H1 (cell line): ENCODE measurements at regions not wholly inside any gene's neighbourhood (a gene's known extent, or its start where the extent isn't known, plus 50 kb on each side); places are given as distances from the start of the nearest gene placed in this dataset.

ENCODE experiments used
- CTCF ChIA-PET: fragments of 300-600 bp; sonication (Branson Sonifier 250); formaldehyde crosslinking; loops from one replicate; lab custom pipeline; 2021; ENCODE audit not compliant: partially characterized antibody; lab: Charles Lee
- POLR2A ChIA-PET: fragments of 300-600 bp; sonication (Branson Sonifier 250); formaldehyde crosslinking; loops from one replicate; lab custom pipeline; 2021; ENCODE audit warnings: inconsistent platforms; ENCODE audit not compliant: partially characterized antibody; lab: Charles Lee
- DNase-seq, 2 experiments: peaks; one replicate each; pipeline versions ENCODE4 v3.0.0 to v3.0.0-alpha.2; 2010 to 2022; ENCODE audit warnings: low spot score in 2 of 2, low read depth in 1 of 2, mixed read lengths in 1 of 2
- FAIRE-seq: peaks from 2 replicates; lab custom pipeline; 2011; peaks lifted over from hg19 to GRCh38; lab: Jason Lieb, UNC
- H2AFZ ChIP-seq: 2 replicates; pipeline ENCODE4 v1.8.1; 2012; ENCODE audit warnings: low read length, inconsistent platforms
- H2AK5ac ChIP-seq: 2 replicates; pipeline ENCODE4 v1.6.1; 2013; ENCODE audit warnings: low read depth, low read length
- H2BK120ac ChIP-seq: replicated peaks from 2 replicates; pipeline ENCODE3; 2013; ENCODE audit warnings: low read depth, low read length, inconsistent platforms
- H2BK12ac ChIP-seq: 2 replicates; pipeline ENCODE4 v1.6.1; 2013; ENCODE audit warnings: low read depth, low read length
- H2BK15ac ChIP-seq: 2 replicates; pipeline ENCODE4 v1.6.1; 2013; ENCODE audit warnings: low read length
- H2BK20ac ChIP-seq: 2 replicates; pipeline ENCODE4 v1.6.1; 2013; ENCODE audit warnings: low read length
- H2BK5ac ChIP-seq: 2 replicates; pipeline ENCODE4 v1.6.1; 2013; ENCODE audit warnings: low read depth, low read length
- H3K14ac ChIP-seq: 2 replicates; pipeline ENCODE4 v1.6.1; 2013; ENCODE audit warnings: inconsistent platforms; ENCODE audit not compliant: insufficient read length
- H3K18ac ChIP-seq: 2 replicates; pipeline ENCODE4 v1.6.1; 2013; ENCODE audit warnings: low read length; ENCODE audit errors: extremely low read depth
- H3K23ac ChIP-seq: 2 replicates; pipeline ENCODE4 v1.6.1; 2013; ENCODE audit warnings: inconsistent platforms; ENCODE audit not compliant: insufficient read length
- H3K23me2 ChIP-seq: 2 replicates; pipeline ENCODE4 v1.6.1; 2013; ENCODE audit warnings: low read depth, low read length
- H3K27ac ChIP-seq: 2 replicates; pipeline ENCODE4 v1.6.1; 2011; ENCODE audit warnings: low read depth, low read length, inconsistent platforms
- H3K27me3 ChIP-seq, 4 experiments: replicated peaks in 1 of 4; 1 replicate in 1 of 4; 2 replicates in 3 of 4; pipeline versions ENCODE4 v1.6.1 to v1.8.1; 2011 to 2013; ENCODE audit warnings: low read length in 3 of 4, mild to moderate bottlenecking in 3 of 4, inconsistent platforms in 2 of 4, mixed read lengths in 2 of 4, moderate library complexity in 1 of 4; ENCODE audit not compliant: control insufficient read depth in 3 of 4, insufficient read depth in 3 of 4; ENCODE audit errors: extremely low read depth in 1 of 4
- H3K36me3 ChIP-seq, 4 experiments: 2 replicates each; pipeline versions ENCODE4 v1.6.1 to v1.8.1; 2011 to 2013; ENCODE audit warnings: mild to moderate bottlenecking in 4 of 4, low read length in 3 of 4, moderate library complexity in 2 of 4, control low read depth in 1 of 4, inconsistent platforms in 1 of 4; ENCODE audit not compliant: insufficient read depth in 4 of 4, control insufficient read depth in 2 of 4
- H3K4ac ChIP-seq: replicated peaks from 2 replicates; pipeline ENCODE3; 2013; ENCODE audit warnings: low read length, low read depth, mixed read lengths, inconsistent platforms; ENCODE audit not compliant: insufficient read length
- H3K4me1 ChIP-seq, 4 experiments: replicated peaks in 1 of 4; 1 replicate in 1 of 4; 2 replicates in 3 of 4; pipeline versions ENCODE4 v1.6.1 to v1.8.1; 2011 to 2013; ENCODE audit warnings: low read length in 3 of 4, inconsistent platforms in 2 of 4, mixed read lengths in 1 of 4; ENCODE audit not compliant: insufficient read depth in 4 of 4, control insufficient read depth in 3 of 4
- H3K4me2 ChIP-seq, 2 experiments: 2 replicates each; pipeline versions ENCODE4 v1.6.1 to v1.8.1; 2011 to 2013; ENCODE audit warnings: low read depth in 2 of 2, low read length in 2 of 2, control low read depth in 1 of 2, inconsistent platforms in 1 of 2, mild to moderate bottlenecking in 1 of 2; ENCODE audit not compliant: insufficient read depth in 1 of 2
- H3K4me3 ChIP-seq, 4 experiments: fragments of 200-600, 300-600 bp in 1 of 4; sonication (generic), shearing (Covaris generic), sonication (Bioruptor Twin) in 1 of 4; 2 replicates each; pipeline versions ENCODE4 v1.5.1 to v1.8.1; 2011 to 2016; ENCODE audit warnings: low read length in 4 of 4, low read depth in 3 of 4, control low read depth in 2 of 4, inconsistent platforms in 2 of 4, mild to moderate bottlenecking in 2 of 4, mixed read lengths in 1 of 4, moderate library complexity in 1 of 4; ENCODE audit not compliant: insufficient read depth in 2 of 4; ENCODE audit errors: extremely low read depth in 1 of 4
- H3K56ac ChIP-seq: replicated peaks from 2 replicates; pipeline ENCODE3; 2013; ENCODE audit warnings: low read depth, mild to moderate bottlenecking, mixed read lengths, low read length, inconsistent platforms; ENCODE audit not compliant: insufficient read length
- H3K79me1 ChIP-seq: 2 replicates; pipeline ENCODE4 v1.6.1; 2013; ENCODE audit warnings: low read depth, low read length, control low read depth
- H3K79me2 ChIP-seq, 2 experiments: 2 replicates each; pipeline versions ENCODE4 v1.6.1 to v1.8.1; 2012 to 2013; ENCODE audit warnings: low read length in 2 of 2, mild to moderate bottlenecking in 2 of 2, inconsistent platforms in 1 of 2; ENCODE audit not compliant: insufficient read depth in 2 of 2, control insufficient read depth in 1 of 2
- H3K9ac ChIP-seq, 4 experiments: replicated peaks in 1 of 4; 1 replicate in 1 of 4; 2 replicates in 3 of 4; pipeline versions ENCODE4 v1.6.1 to v1.8.1; 2011 to 2013; ENCODE audit warnings: low read depth in 3 of 4, low read length in 3 of 4, control low read depth in 2 of 4, mild to moderate bottlenecking in 2 of 4, moderate library complexity in 2 of 4, inconsistent platforms in 1 of 4; ENCODE audit errors: extremely low read depth in 1 of 4
- H3K9me3 ChIP-seq, 2 experiments: 2 replicates each; pipeline versions ENCODE4 v1.6.1 to v1.8.1; 2012 to 2013; ENCODE audit warnings: mild to moderate bottlenecking in 2 of 2, moderate library complexity in 2 of 2, control low read depth in 1 of 2, inconsistent platforms in 1 of 2, low read depth in 1 of 2, low read length in 1 of 2, mixed read lengths in 1 of 2; ENCODE audit not compliant: insufficient read depth in 2 of 2
- H4K20me1 ChIP-seq, 2 experiments: replicated peaks in 1 of 2; 2 replicates each; pipeline versions ENCODE3 to v1.8.1; 2011 to 2013; ENCODE audit warnings: inconsistent platforms in 2 of 2, low read length in 2 of 2, mild to moderate bottlenecking in 1 of 2; ENCODE audit not compliant: insufficient read depth in 2 of 2, control insufficient read depth in 1 of 2
- H4K5ac ChIP-seq: 2 replicates; pipeline ENCODE4 v1.6.1; 2013; ENCODE audit warnings: low read length, low read depth, mixed read lengths, inconsistent platforms; ENCODE audit not compliant: insufficient read length
- H4K8ac ChIP-seq: 2 replicates; pipeline ENCODE4 v1.8.0; 2013; ENCODE audit warnings: mild to moderate bottlenecking, moderate library complexity, low read length, inconsistent platforms; ENCODE audit not compliant: insufficient read depth; ENCODE audit errors: extremely low read depth
- H4K91ac ChIP-seq: replicated peaks from 2 replicates; pipeline ENCODE3; 2013; ENCODE audit warnings: low read length, mixed read lengths, inconsistent platforms; ENCODE audit not compliant: insufficient read length
- CBX5 ChIP-seq: fragments of 300-800, 300-1000 bp; sonication (generic); IDR thresholded peaks from 2 replicates; pipeline ENCODE4 v1.7.1; 2016; ENCODE audit warnings: antibody characterized with exemption, low read length, low read depth
- EGR1 ChIP-seq: IDR thresholded peaks from 2 replicates; pipeline ENCODE4 v1.6.1; 2011; ENCODE audit warnings: low read depth, low read length, borderline replicate concordance
- EP300 ChIP-seq, 2 experiments: IDR thresholded peaks; 1 replicate in 1 of 2; 2 replicates in 1 of 2; pipeline ENCODE4 v1.6.1; 2011 to 2012; ENCODE audit warnings: low read depth in 2 of 2, low read length in 2 of 2, mild to moderate bottlenecking in 2 of 2, borderline replicate concordance in 1 of 2, inconsistent platforms in 1 of 2, moderate library complexity in 1 of 2
- FOSL1 ChIP-seq: IDR thresholded peaks from 2 replicates; pipeline ENCODE4 v1.6.1; 2011; ENCODE audit warnings: mild to moderate bottlenecking, low read depth, low read length, moderate library complexity; ENCODE audit not compliant: insufficient read depth
- GABPA ChIP-seq: IDR thresholded peaks from 2 replicates; pipeline ENCODE4 v1.6.1; 2011; ENCODE audit warnings: mild to moderate bottlenecking, low read length, moderate library complexity, borderline replicate concordance; ENCODE audit not compliant: insufficient read depth
- NRF1 ChIP-seq: IDR thresholded peaks from 2 replicates; pipeline ENCODE4 v1.6.1; 2011; ENCODE audit warnings: mild to moderate bottlenecking, low read depth, low read length, improper control_type of control experiment
- SIN3A ChIP-seq, 2 experiments: IDR thresholded peaks in 1 of 2; conservative IDR thresholded peaks in 1 of 2; 2 replicates each; pipeline ENCODE4 v1.6.1; 2011 to 2012; ENCODE audit warnings: low read length in 2 of 2, improper control_type of control experiment in 1 of 2, low read depth in 1 of 2, mild to moderate bottlenecking in 1 of 2
- SP1 ChIP-seq: IDR thresholded peaks from 2 replicates; pipeline ENCODE4 v1.6.1; 2011; ENCODE audit warnings: low read depth, low read length
- SRF ChIP-seq: IDR thresholded peaks from 2 replicates; pipeline ENCODE4 v1.6.1; 2011; ENCODE audit warnings: mild to moderate bottlenecking, low read depth, low read length, moderate library complexity
- TAF1 ChIP-seq: IDR thresholded peaks from 2 replicates; pipeline ENCODE4 v1.6.1; 2011; ENCODE audit warnings: mild to moderate bottlenecking, low read depth, low read length
- TEAD4 ChIP-seq: IDR thresholded peaks from 2 replicates; pipeline ENCODE4 v1.6.1; 2012; ENCODE audit warnings: low read depth, low read length, inconsistent platforms, mixed read lengths
- WGBS, 2 experiments: shearing (Covaris generic) in 1 of 2; methylation state at CpG; one replicate each; pipeline versions ENCODE4 v1.1.6 to v1.1.7; 2013 to 2015; ENCODE audit warnings: low lambda C conversion rate in 2 of 2, mixed read lengths in 2 of 2, inconsistent platforms in 1 of 2, low coverage in 1 of 2, missing lambda C conversion rate in 1 of 2; ENCODE audit not compliant: insufficient replicate concordance in 2 of 2, insufficient coverage in 1 of 2, insufficient read length in 1 of 2; ENCODE audit errors: extremely low coverage in 1 of 2, missing lambda C conversion rate in 1 of 2; 5-methylcytosine and 5-hydroxymethylcytosine counted together

DNA sequence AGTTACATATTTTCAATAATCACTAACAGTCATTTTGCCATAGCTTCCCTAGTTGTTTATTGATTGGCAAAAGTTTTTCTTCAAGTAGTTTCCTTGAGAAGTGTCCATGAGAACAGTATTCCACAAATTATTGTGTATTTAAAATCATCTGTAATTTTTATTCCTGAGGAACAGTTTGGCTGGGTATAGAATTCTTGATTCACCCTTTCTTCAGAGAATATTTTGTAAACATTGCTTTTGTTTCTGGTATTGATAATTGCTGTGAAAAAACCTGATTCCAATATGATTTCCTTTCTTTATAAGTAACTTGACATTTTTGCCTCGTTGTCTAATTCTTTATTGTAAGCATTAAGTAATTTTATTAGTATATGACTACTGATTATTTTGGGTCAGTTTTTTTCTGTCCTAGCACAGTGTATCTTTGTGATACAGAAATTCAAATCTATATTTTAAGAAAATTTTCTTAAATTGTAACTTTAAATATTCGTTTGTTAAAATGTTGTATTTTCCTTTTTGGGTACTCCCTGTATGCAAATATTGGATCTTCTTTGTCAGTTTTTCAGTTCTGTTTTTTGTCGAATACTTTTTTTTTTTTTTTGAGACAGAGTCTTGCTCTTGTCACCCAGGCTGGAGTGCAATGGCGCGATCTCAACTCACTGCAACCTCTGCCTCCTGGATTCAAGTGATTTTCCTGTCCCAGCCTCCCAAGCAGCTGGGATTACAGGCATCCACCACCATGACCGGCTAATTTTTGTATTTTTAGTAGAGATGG is 162.0 kb upstream of the ATP2B1 start:
- Histone ChIP-seq H2BK15ac (no peak overlapping the region), H2BK120ac (no peak overlapping the region), H3K9me3 (peaks cover 2 to 6% of the 10 kb centered on the region in 2 experiments; a peak in 1 of 4 replicates), H3K56ac (no peak overlapping the region), H4K5ac (no peak overlapping the region), H3K18ac (no peak overlapping the region), H2BK20ac (no peak overlapping the region), H3K14ac (no peak overlapping the region), H3K4me1 (0 out of 7 replicates have a peak, but pooled peaks cover 0 to 2% (median 0%) of the 10 kb centered on the region in 4 experiments), H3K9ac (no peak overlapping the region), H3K27ac (no peak overlapping the region), H4K8ac (no peak overlapping the region), H2AK5ac (no peak overlapping the region), H2AFZ (no peak overlapping the region), H3K4ac (no peak overlapping the region), H3K4me3 (no peak overlapping the region), H3K23me2 (no peaks in the 10 kb centered on the region), H4K20me1 (no peaks in the 10 kb centered on the region), H2BK5ac (no peak overlapping the region), H3K4me2 (no peak overlapping the region), H3K23ac (no peak overlapping the region), H3K79me1 (no peaks in the 10 kb centered on the region), H3K79me2 (no peaks in the 10 kb centered on the region), H4K91ac (no peak overlapping the region), H3K36me3 (no peaks in the 10 kb centered on the region), H3K27me3 (peaks cover under 1 to 3% (median 2%) of the 10 kb centered on the region in 4 experiments; a peak in 4 of 7 replicates), H2BK12ac (no peak overlapping the region)
- FAIRE-seq: no peak
- DNase-seq: no peak
- CTCF ChIA-PET: no interaction called here
- POLR2A ChIA-PET: no interaction called here
- WGBS, 2 experiments: 66% methylated on average over 4 of the region's 6 CpGs; no CpG with 5 or more reads in 1 of the 2 experiments
- TF ChIP-seq CBX5: no peak
- TF ChIP-seq EGR1: no peak
- no peak for TF ChIP-seq GABPA
- TF ChIP-seq EP300 (IDR thresholded peaks at IDR 0.05; ENCODE audit: borderline replicate concordance in 1 of 2, low read depth in 2 of 2, low read length in 2 of 2): no peak
- no peak for TF ChIP-seq NRF1
- TF ChIP-seq SIN3A (conservative IDR thresholded peaks at IDR 0.05 in 1 of 2, IDR thresholded peaks at IDR 0.05 in 1 of 2; ENCODE audit: low read depth in 1 of 2, low read length in 2 of 2): no peak
- TF ChIP-seq SRF: no peak
- TF ChIP-seq TEAD4: no peak
- no peak for TF ChIP-seq TAF1
- no peak for TF ChIP-seq SP1
- TF ChIP-seq FOSL1: no peak
